ENCODE measurements at regions not wholly inside any gene's neighbourhood (a gene's known extent, or its start where the extent isn't known, plus 50 kb on each side); places are given as distances from the start of the nearest gene placed in this dataset.

- no peak for DNase-seq
Observed at GRCh38 chr3:188940573-188940932, 231.2 kb upstream of the TPRG1 start.

GRCh38 chr3:188941103-188941502 lies 230.7 kb upstream of the TPRG1 start:
- no peak for DNase-seq

- DNase-seq: no peak
Observed at GRCh38 chr3:188942191-188942590, 229.6 kb upstream of the TPRG1 start.

- DNase-seq: no peak
Observed at GRCh38 chr3:188943591-188943990, 228.2 kb upstream of the TPRG1 start.

GRCh38 chr3:188944108-188944507 lies 227.7 kb upstream of the TPRG1 start:
- DNase-seq: no peak

GRCh38 chr3:188946351-188947240 lies 225.2 kb upstream of the TPRG1 start:
- DNase-seq: no peak

- DNase-seq: peak; percentile 89
Observed at GRCh38 chr3:188947401-188948280, 224.1 kb upstream of the TPRG1 start.

- DNase-seq: no peak
Observed at GRCh38 chr3:188948281-188948996, 223.3 kb upstream of the TPRG1 start.

- DNase-seq: peak; percentile 19
Observed at GRCh38 chr3:188948997-188949389, 222.8 kb upstream of the TPRG1 start.

GRCh38 chr3:188949456-188949855 lies 222.3 kb upstream of the TPRG1 start:
- DNase-seq: no peak

GRCh38 chr3:188949996-188950395 lies 221.8 kb upstream of the TPRG1 start:
- DNase-seq: no peak

- no peak for DNase-seq
Observed at GRCh38 chr3:188950832-188951489, 220.8 kb upstream of the TPRG1 start.

- no peak for DNase-seq
Observed at GRCh38 chr3:188951734-188952133, 220.0 kb upstream of the TPRG1 start.

GRCh38 chr3:188954590-188955208 lies 217.1 kb upstream of the TPRG1 start:
- DNase-seq: peak; percentile 82

GRCh38 chr3:188955919-188956318 lies 215.9 kb upstream of the TPRG1 start:
- DNase-seq: no peak

GRCh38 chr3:188956839-188957489 lies 214.8 kb upstream of the TPRG1 start:
- no peak for DNase-seq

- no peak for DNase-seq
Observed at GRCh38 chr3:188959013-188959412, 212.8 kb upstream of the TPRG1 start.

- DNase-seq: no peak
Observed at GRCh38 chr3:188962253-188963247, 209.2 kb upstream of the TPRG1 start.

- DNase-seq: no peak
Observed at GRCh38 chr3:188964957-188965356, 206.8 kb upstream of the TPRG1 start.

GRCh38 chr3:188972310-188972709 lies 199.5 kb upstream of the TPRG1 start:
- DNase-seq: no peak
